ENCODE measurements at regions not wholly inside any gene's neighbourhood (a gene's known extent, or its start where the extent isn't known, plus 50 kb on each side); places are given as distances from the start of the nearest gene placed in this dataset.

DNA sequence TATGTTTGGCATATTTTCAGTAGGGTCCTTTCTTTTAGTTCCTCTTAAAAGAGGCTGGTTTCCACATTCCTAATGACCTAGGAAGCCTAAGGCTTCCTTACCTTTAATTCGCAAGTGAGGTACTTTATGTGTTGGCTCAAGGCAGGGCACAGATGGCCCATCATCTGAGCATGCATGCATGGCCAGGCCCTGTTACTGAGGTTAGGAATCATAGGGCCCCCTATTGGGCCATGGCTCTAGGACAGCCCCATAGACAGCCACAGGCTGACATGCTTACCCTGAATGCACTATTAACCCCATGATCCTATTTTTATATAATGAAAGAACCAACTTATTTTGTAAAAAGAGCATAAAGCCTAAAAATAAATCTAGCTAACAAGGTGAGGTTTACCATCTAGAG, 271.4 kb downstream of the ELAVL2 start:
- no peaks in the 10 kb centered on the region for H3K79me2 ChIP-seq (ENCODE audit: control insufficient read depth, low read length)
- no peaks in the 10 kb centered on the region for H3K9me3 ChIP-seq (ENCODE audit: control insufficient read depth, insufficient read depth, low read length)
- no peaks in the 10 kb centered on the region for H3K36me3 ChIP-seq (ENCODE audit: control insufficient read depth, low read length)
- H4K20me1 ChIP-seq (ENCODE audit: control insufficient read depth, insufficient read depth, low read depth, low read length) = no peaks in the 10 kb centered on the region
- H3K27me3 ChIP-seq (ENCODE audit: control insufficient read depth, low read length) = no peaks in the 10 kb centered on the region
- H3K4me2 ChIP-seq (ENCODE audit: low read length) = no peak overlapping the region
- H3K9me2 ChIP-seq (replicated peaks; ENCODE audit: control insufficient read depth, low read length) = no peaks in the 10 kb centered on the region
- TF ChIP-seq EZH2phosphoT487 (IDR thresholded peaks at IDR 0.05; ENCODE audit: borderline replicate concordance, low read length) = no peak
- TF ChIP-seq, protein P1, sequence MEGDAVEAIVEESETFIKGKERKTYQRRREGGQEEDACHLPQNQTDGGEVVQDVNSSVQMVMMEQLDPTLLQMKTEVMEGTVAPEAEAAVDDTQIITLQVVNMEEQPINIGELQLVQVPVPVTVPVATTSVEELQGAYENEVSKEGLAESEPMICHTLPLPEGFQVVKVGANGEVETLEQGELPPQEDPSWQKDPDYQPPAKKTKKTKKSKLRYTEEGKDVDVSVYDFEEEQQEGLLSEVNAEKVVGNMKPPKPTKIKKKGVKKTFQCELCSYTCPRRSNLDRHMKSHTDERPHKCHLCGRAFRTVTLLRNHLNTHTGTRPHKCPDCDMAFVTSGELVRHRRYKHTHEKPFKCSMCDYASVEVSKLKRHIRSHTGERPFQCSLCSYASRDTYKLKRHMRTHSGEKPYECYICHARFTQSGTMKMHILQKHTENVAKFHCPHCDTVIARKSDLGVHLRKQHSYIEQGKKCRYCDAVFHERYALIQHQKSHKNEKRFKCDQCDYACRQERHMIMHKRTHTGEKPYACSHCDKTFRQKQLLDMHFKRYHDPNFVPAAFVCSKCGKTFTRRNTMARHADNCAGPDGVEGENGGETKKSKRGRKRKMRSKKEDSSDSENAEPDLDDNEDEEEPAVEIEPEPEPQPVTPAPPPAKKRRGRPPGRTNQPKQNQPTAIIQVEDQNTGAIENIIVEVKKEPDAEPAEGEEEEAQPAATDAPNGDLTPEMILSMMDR (IDR thresholded peaks at IDR 0.05; ENCODE audit: low read depth, low read length, poor library complexity, severe bottlenecking) = no peak
- H3K4me1 ChIP-seq (ENCODE audit: control insufficient read depth, low read length) = no peaks in the 10 kb centered on the region
- no peak overlapping the region for H3K27ac ChIP-seq (ENCODE audit: low read depth, low read length)
- no peaks in the 10 kb centered on the region for H3F3A ChIP-seq (ENCODE audit: control insufficient read depth, insufficient read depth)
- no peak overlapping the region for H3K4me3 ChIP-seq (ENCODE audit: low read length)

DNA sequence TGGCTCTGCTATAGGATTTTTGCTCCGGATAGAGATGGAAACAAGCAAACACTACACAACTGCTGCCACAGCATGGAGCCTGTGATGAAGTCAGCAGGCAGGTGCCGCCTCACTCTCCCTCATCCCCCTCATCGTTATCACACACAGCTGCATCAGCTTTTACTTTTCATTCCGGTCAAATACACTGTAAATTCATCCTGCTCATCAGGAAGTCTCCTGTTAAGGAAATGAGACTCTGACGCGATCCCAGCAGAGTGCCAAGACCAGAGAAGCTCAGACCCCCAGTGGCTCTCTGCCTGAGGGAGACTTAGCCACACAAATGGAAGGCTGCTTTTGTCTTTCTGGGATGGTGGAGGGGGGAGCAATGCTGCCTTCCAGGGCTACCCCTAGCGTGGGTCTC, 270.2 kb downstream of the ELAVL2 start:
- no peak for TF ChIP-seq EZH2phosphoT487 (IDR thresholded peaks at IDR 0.05; ENCODE audit: borderline replicate concordance, low read length)
- TF ChIP-seq, protein P1 (IDR thresholded peaks at IDR 0.05; ENCODE audit: low read depth, low read length, poor library complexity, severe bottlenecking) = no peak
- no peaks in the 10 kb centered on the region for H3K9me2 ChIP-seq (replicated peaks; ENCODE audit: control insufficient read depth, low read length)
- H3K27ac ChIP-seq (ENCODE audit: low read depth, low read length) = no peak overlapping the region
- no peaks in the 10 kb centered on the region for H3K27me3 ChIP-seq (ENCODE audit: control insufficient read depth, low read length)
- no peaks in the 10 kb centered on the region for H4K20me1 ChIP-seq (ENCODE audit: control insufficient read depth, insufficient read depth, low read depth, low read length)
- H3K9me3 ChIP-seq (ENCODE audit: control insufficient read depth, insufficient read depth, low read length) = no peaks in the 10 kb centered on the region
- H3K4me2 ChIP-seq (ENCODE audit: low read length) = no peak overlapping the region
- no peak overlapping the region for H3K4me3 ChIP-seq (ENCODE audit: low read length)
- no peaks in the 10 kb centered on the region for H3F3A ChIP-seq (ENCODE audit: control insufficient read depth, insufficient read depth)
- no peaks in the 10 kb centered on the region for H3K4me1 ChIP-seq (ENCODE audit: control insufficient read depth, low read length)
- H3K79me2 ChIP-seq (ENCODE audit: control insufficient read depth, low read length) = no peaks in the 10 kb centered on the region
- H3K36me3 ChIP-seq (ENCODE audit: control insufficient read depth, low read length) = no peaks in the 10 kb centered on the region

DNA sequence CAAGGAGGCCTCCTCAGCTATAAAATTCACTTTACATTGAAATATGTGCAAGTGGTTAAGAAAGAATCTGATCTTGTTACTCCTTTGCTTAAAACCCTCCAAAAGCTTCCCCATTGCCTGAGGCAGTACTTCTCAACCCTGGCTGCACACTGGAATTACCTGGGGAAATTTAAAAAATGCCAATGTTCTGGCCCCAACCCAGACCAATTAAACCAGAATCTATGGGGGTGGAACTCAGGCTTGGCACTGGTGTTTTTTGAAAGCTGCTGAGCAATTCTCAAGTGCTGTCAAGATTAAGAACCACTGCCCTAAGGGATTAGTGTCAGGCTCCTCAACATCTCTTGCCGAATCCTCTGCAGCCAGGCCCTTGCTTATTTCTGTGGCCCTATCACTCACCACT, 269.6 kb downstream of the ELAVL2 start:
- H3K4me3 ChIP-seq (ENCODE audit: low read length) = no peak overlapping the region
- H3F3A ChIP-seq (ENCODE audit: control insufficient read depth, insufficient read depth) = no peaks in the 10 kb centered on the region
- no peaks in the 10 kb centered on the region for H3K27me3 ChIP-seq (ENCODE audit: control insufficient read depth, low read length)
- H3K9me2 ChIP-seq (replicated peaks; ENCODE audit: control insufficient read depth, low read length) = no peaks in the 10 kb centered on the region
- H3K36me3 ChIP-seq (ENCODE audit: control insufficient read depth, low read length) = no peaks in the 10 kb centered on the region
- TF ChIP-seq, protein P1 (IDR thresholded peaks at IDR 0.05; ENCODE audit: low read depth, low read length, poor library complexity, severe bottlenecking) = no peak
- TF ChIP-seq EZH2phosphoT487 (IDR thresholded peaks at IDR 0.05; ENCODE audit: borderline replicate concordance, low read length) = no peak
- no peak overlapping the region for H3K27ac ChIP-seq (ENCODE audit: low read depth, low read length)
- no peaks in the 10 kb centered on the region for H3K4me1 ChIP-seq (ENCODE audit: control insufficient read depth, low read length)
- no peaks in the 10 kb centered on the region for H4K20me1 ChIP-seq (ENCODE audit: control insufficient read depth, insufficient read depth, low read depth, low read length)
- no peak overlapping the region for H3K4me2 ChIP-seq (ENCODE audit: low read length)
- no peaks in the 10 kb centered on the region for H3K79me2 ChIP-seq (ENCODE audit: control insufficient read depth, low read length)
- H3K9me3 ChIP-seq (ENCODE audit: control insufficient read depth, insufficient read depth, low read length) = no peaks in the 10 kb centered on the region

DNA sequence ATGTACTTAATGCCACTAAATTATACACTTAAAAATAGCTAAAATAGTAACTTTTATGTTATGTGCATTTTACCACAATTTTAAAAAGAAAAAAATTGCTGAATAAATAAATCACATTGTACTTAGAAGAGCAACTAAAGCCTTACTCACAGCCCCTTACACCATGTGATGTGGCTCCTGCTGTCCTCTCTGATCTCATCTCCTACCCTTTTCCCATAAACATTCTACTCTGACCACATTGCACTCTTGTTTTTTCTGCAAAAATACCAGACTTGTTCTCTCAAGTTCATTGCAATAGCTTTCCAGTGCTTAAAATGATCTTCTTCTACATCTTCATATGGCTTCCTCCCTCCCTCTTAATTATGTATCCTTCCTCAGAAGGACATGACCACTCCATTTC, 268.4 kb downstream of the ELAVL2 start:
- Histone ChIP-seq H3K9me3 (ENCODE audit: control insufficient read depth, insufficient read depth, low read length) (no peaks in the 10 kb centered on the region), H3K27me3 (ENCODE audit: control insufficient read depth, low read length) (no peaks in the 10 kb centered on the region), H3K27ac (ENCODE audit: low read depth, low read length) (no peak overlapping the region), H3K4me2 (ENCODE audit: low read length) (no peak overlapping the region), H3F3A (ENCODE audit: control insufficient read depth, insufficient read depth) (no peaks in the 10 kb centered on the region), H3K9me2 (replicated peaks; ENCODE audit: control insufficient read depth, low read length) (no peaks in the 10 kb centered on the region), H3K36me3 (ENCODE audit: control insufficient read depth, low read length) (no peaks in the 10 kb centered on the region), H4K20me1 (ENCODE audit: control insufficient read depth, insufficient read depth, low read depth, low read length) (no peaks in the 10 kb centered on the region), H3K79me2 (ENCODE audit: control insufficient read depth, low read length) (no peaks in the 10 kb centered on the region), H3K4me1 (ENCODE audit: control insufficient read depth, low read length) (no peaks in the 10 kb centered on the region), H3K4me3 (ENCODE audit: low read length) (no peak overlapping the region)
- no peak for TF ChIP-seq EZH2phosphoT487 (IDR thresholded peaks at IDR 0.05; ENCODE audit: borderline replicate concordance, low read length)
- TF ChIP-seq, protein P1 (IDR thresholded peaks at IDR 0.05; ENCODE audit: low read depth, low read length, poor library complexity, severe bottlenecking) = no peak

All from DOHH2 (cell line).